Transverse colon (tissue), 4 donors: ENCODE measurements at regions not wholly inside any gene's neighbourhood (a gene's known extent, or its start where the extent isn't known, plus 50 kb on each side); places are given as distances from the start of the nearest gene placed in this dataset.

Source experiments
- EP300 ChIP-seq: sonication (generic); formaldehyde crosslinking; IDR thresholded peaks from one replicate; pipeline ENCODE4 v1.6.1; 2017; ENCODE audit warnings: antibody characterized with exemption, low read depth
- POLR2A ChIP-seq: fragments of 450-650 bp; IDR thresholded peaks from one replicate; pipeline ENCODE4 v1.6.1; 2016; ENCODE audit warnings: antibody characterized with exemption, mild to moderate bottlenecking, moderate library complexity
- POLR2AphosphoS5 ChIP-seq, 3 donors: sonication (generic); formaldehyde crosslinking; IDR thresholded peaks; one replicate each; pipeline ENCODE4 v1.6.1; 2016; ENCODE audit warnings: antibody characterized with exemption in 3 of 3
- TF ChIP-seq, protein P1 (sequence below), 5 experiments: fragments of 200-600 bp in 3 of 5; fragments of 450-650 bp in 2 of 5; sonication (generic) in 3 of 5; IDR thresholded peaks; 1 replicate in 2 of 5; 2 replicates in 3 of 5; pipeline ENCODE4 v1.5.1; 2016 to 2017; ENCODE audit warnings: antibody characterized with exemption in 5 of 5, inconsistent platforms in 3 of 5, mild to moderate bottlenecking in 2 of 5, moderate library complexity in 1 of 5

DNA sequence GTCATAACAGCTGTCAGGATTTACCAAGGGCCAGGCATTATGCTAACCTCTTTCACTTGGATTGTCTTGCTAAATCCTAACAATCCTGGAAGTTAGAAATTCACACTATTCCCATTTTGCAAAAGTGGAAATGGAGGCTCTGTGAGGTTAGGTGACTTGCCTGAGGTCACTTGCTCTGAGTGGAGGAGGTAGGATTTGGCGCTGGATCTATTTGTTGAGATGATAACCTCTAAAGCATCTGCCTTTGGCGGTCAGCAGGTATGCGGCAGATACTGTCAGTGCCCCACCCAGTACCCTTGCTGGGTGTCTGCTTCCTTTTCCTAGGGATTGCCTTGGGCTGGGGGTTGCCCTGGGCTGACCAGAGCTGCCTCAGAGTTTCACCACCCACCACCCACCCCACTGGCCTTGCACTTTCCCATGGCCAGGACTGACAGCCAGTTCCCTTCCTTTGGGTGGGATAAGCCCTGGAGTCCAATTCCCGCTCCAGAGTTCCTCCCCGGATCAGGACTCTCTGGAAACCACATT, 164.8 kb upstream of the MSX2 start:
- TF ChIP-seq EP300 = no peak
- TF ChIP-seq, protein P1, sequence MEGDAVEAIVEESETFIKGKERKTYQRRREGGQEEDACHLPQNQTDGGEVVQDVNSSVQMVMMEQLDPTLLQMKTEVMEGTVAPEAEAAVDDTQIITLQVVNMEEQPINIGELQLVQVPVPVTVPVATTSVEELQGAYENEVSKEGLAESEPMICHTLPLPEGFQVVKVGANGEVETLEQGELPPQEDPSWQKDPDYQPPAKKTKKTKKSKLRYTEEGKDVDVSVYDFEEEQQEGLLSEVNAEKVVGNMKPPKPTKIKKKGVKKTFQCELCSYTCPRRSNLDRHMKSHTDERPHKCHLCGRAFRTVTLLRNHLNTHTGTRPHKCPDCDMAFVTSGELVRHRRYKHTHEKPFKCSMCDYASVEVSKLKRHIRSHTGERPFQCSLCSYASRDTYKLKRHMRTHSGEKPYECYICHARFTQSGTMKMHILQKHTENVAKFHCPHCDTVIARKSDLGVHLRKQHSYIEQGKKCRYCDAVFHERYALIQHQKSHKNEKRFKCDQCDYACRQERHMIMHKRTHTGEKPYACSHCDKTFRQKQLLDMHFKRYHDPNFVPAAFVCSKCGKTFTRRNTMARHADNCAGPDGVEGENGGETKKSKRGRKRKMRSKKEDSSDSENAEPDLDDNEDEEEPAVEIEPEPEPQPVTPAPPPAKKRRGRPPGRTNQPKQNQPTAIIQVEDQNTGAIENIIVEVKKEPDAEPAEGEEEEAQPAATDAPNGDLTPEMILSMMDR (IDR thresholded peaks at IDR 0.05) = no peak
- TF ChIP-seq POLR2AphosphoS5 (IDR thresholded peaks at IDR 0.05) = no peak
- no peak for TF ChIP-seq POLR2A
